ENCODE measurements at regions not wholly inside any gene's neighbourhood (a gene's known extent, or its start where the extent isn't known, plus 50 kb on each side); places are given as distances from the start of the nearest gene placed in this dataset.
"Not testable (repeated sequence)": the region's sequence is repeated elsewhere in the genome, so short reads cannot be mapped to it uniquely, and the experiment has no call there.

- DNase-seq: no peak
Measured at GRCh38 chr3:164741869-164742268, 336.4 kb downstream of the SI start.

- no peak for DNase-seq
Measured at GRCh38 chr3:164737174-164737573, 341.1 kb downstream of the SI start.

- no peak for DNase-seq
Measured at GRCh38 chr3:164732166-164732565, 346.1 kb downstream of the SI start.

- peak; percentile 28 for DNase-seq
Measured at GRCh38 chr3:164730815-164731360, 347.4 kb downstream of the SI start.

- DNase-seq: no peak
Measured at GRCh38 chr3:164723396-164723795, 354.9 kb downstream of the SI start.

GRCh38 chr3:164702808-164703207 is 375.5 kb downstream of the SI start:
- not testable (repeated sequence) for DNase-seq

- DNase-seq: no peak
Measured at GRCh38 chr3:164687902-164688301, 390.4 kb downstream of the SI start.

- no peak for DNase-seq
Measured at GRCh38 chr3:164687211-164687610, 391.1 kb downstream of the SI start.

- no peak for DNase-seq
Measured at GRCh38 chr3:164683489-164683888, 394.8 kb downstream of the SI start.

- DNase-seq: no peak
Measured at GRCh38 chr3:164679245-164679644, 399.1 kb downstream of the SI start.

- DNase-seq: no peak
Measured at GRCh38 chr3:164677317-164677716, 401.0 kb downstream of the SI start.

GRCh38 chr3:164673738-164674137 is 404.6 kb downstream of the SI start:
- no peak for DNase-seq

- DNase-seq: no peak
Measured at GRCh38 chr3:164658125-164658524, 420.2 kb downstream of the SI start.

GRCh38 chr3:164657631-164658030 is 420.7 kb downstream of the SI start:
- no peak for DNase-seq

- no peak for DNase-seq
Measured at GRCh38 chr3:164655462-164655861, 422.8 kb downstream of the SI start.

- no peak for DNase-seq
Measured at GRCh38 chr3:164641071-164641470, 437.2 kb downstream of the SI start.

GRCh38 chr3:164640591-164640990 is 437.7 kb downstream of the SI start:
- no peak for DNase-seq

- DNase-seq: no peak
Measured at GRCh38 chr3:164620956-164621355, 457.3 kb downstream of the SI start.

GRCh38 chr3:164620423-164620822 is 457.9 kb downstream of the SI start:
- DNase-seq: no peak

GRCh38 chr3:164612751-164613150 is 465.5 kb downstream of the SI start:
- DNase-seq: no peak

GRCh38 chr3:164608554-164609276 is 469.6 kb downstream of the SI start:
- DNase-seq: no peak

- no peak for DNase-seq
Measured at GRCh38 chr3:164604687-164605086, 473.6 kb downstream of the SI start.

GRCh38 chr3:164577667-164578210 is 500.6 kb downstream of the SI start:
- DNase-seq: peak; percentile 41

GRCh38 chr3:164572436-164572835 is 505.9 kb downstream of the SI start:
- no peak for DNase-seq

- no peak for DNase-seq
Measured at GRCh38 chr3:164550857-164551256, 527.4 kb downstream of the SI start.

Measured in NCI-H146 (cell line).